NCI-H345 treated with DMSO at 0.1 percent for 48 hours (cell line): ENCODE measurements at regions not wholly inside any gene's neighbourhood (a gene's known extent, or its start where the extent isn't known, plus 50 kb on each side); places are given as distances from the start of the nearest gene placed in this dataset.

ENCODE experiments used
- DNase-seq: peaks from one replicate; lab custom pipeline; 2025; ENCODE audit not compliant: unreplicated experiment; lab: John Stamatoyannopoulos, UW

- DNase-seq: no peak
These were observed 408.1 kb downstream of the GADD45G start for GRCh38 chr9:90012949-90013348.

- DNase-seq: no peak
These were observed 409.0 kb downstream of the GADD45G start for GRCh38 chr9:90013778-90014177.

- DNase-seq: no peak
These were observed 409.6 kb downstream of the GADD45G start for GRCh38 chr9:90014421-90014820.

- DNase-seq: no peak
These were observed 411.5 kb downstream of the GADD45G start for GRCh38 chr9:90016272-90016671.

GRCh38 chr9:90017679-90018078, 412.9 kb downstream of the GADD45G start:
- DNase-seq: no peak

GRCh38 chr9:90018688-90019087, 413.9 kb downstream of the GADD45G start:
- DNase-seq: no peak

- no peak for DNase-seq
These were observed 414.8 kb downstream of the GADD45G start for GRCh38 chr9:90019626-90020025.

GRCh38 chr9:90020276-90020871, 415.6 kb downstream of the GADD45G start:
- no peak for DNase-seq

GRCh38 chr9:90021216-90021906, 416.5 kb downstream of the GADD45G start:
- no peak for DNase-seq

- DNase-seq: no peak
These were observed 417.7 kb downstream of the GADD45G start for GRCh38 chr9:90022474-90022873.

- no peak for DNase-seq
These were observed 419.0 kb downstream of the GADD45G start for GRCh38 chr9:90023861-90024260.

GRCh38 chr9:90024409-90024808, 419.6 kb downstream of the GADD45G start:
- DNase-seq: no peak

GRCh38 chr9:90024823-90025222, 420.0 kb downstream of the GADD45G start:
- no peak for DNase-seq

- DNase-seq: no peak
These were observed 421.0 kb downstream of the GADD45G start for GRCh38 chr9:90025816-90026215.

- DNase-seq: no peak
These were observed 422.5 kb downstream of the GADD45G start for GRCh38 chr9:90027296-90027790.

- no peak for DNase-seq
These were observed 424.6 kb downstream of the GADD45G start for GRCh38 chr9:90029386-90029785.

- no peak for DNase-seq
These were observed 425.2 kb downstream of the GADD45G start for GRCh38 chr9:90029996-90030395.

- DNase-seq: no peak
These were observed 427.6 kb downstream of the GADD45G start for GRCh38 chr9:90032296-90033027.

- DNase-seq: no peak
These were observed 428.3 kb downstream of the GADD45G start for GRCh38 chr9:90033028-90033650.

GRCh38 chr9:90034071-90034470, 429.3 kb downstream of the GADD45G start:
- DNase-seq: no peak

GRCh38 chr9:90035471-90035870, 430.7 kb downstream of the GADD45G start:
- DNase-seq: no peak
